ENCODE measurements at regions not wholly inside any gene's neighbourhood (a gene's known extent, or its start where the extent isn't known, plus 50 kb on each side); places are given as distances from the start of the nearest gene placed in this dataset.

GRCh38 chr3:106413683-106414082 lies 544.9 kb upstream of the CBLB start:
- no peak for TF ChIP-seq EZH2 (IDR thresholded peaks at IDR 0.05; ENCODE audit: borderline replicate concordance)
- no peak for TF ChIP-seq EZH2phosphoT487 (IDR thresholded peaks at IDR 0.05; ENCODE audit: low read depth, severe bottlenecking, unreplicated experiment)
- TF ChIP-seq CTCF (IDR thresholded peaks at IDR 0.05; ENCODE audit: poor library complexity), result no peak
- H3K27me3 ChIP-seq, result no peaks in the 10 kb centered on the region
- no peaks in the 10 kb centered on the region for H3K9me2 ChIP-seq (replicated peaks; ENCODE audit: insufficient read depth)
- H3K4me1 ChIP-seq (ENCODE audit: insufficient read depth), result no peaks in the 10 kb centered on the region
- no peak for DNase-seq (ENCODE audit: low spot score)
- no peaks in the 10 kb centered on the region for H3K36me3 ChIP-seq (replicated peaks; ENCODE audit: insufficient read depth, low read depth)
- H3K4me2 ChIP-seq, result no peak overlapping the region
- H3K9me3 ChIP-seq (ENCODE audit: low read depth), result no peaks in the 10 kb centered on the region
- 65% methylated on average over 2 of the region's 2 CpGs for WGBS (ENCODE audit: low lambda C conversion rate, missing lambda C conversion rate)
- no peak overlapping the region for H3K4me3 ChIP-seq
- H2AFZ ChIP-seq, result no peak overlapping the region
- H3K27ac ChIP-seq, result no peak overlapping the region
- no peaks in the 10 kb centered on the region for H3K79me2 ChIP-seq
- H4K20me1 ChIP-seq (ENCODE audit: insufficient read depth, poor library complexity, severe bottlenecking), result no peaks in the 10 kb centered on the region

GRCh38 chr3:106420628-106421027 lies 551.8 kb upstream of the CBLB start:
- Histone ChIP-seq H2AFZ (no peak overlapping the region), H3K27me3 (no peaks in the 10 kb centered on the region), H3K9me3 (ENCODE audit: low read depth) (no peaks in the 10 kb centered on the region), H3K4me3 (no peak overlapping the region), H3K4me2 (no peak overlapping the region), H3K4me1 (ENCODE audit: insufficient read depth) (no peaks in the 10 kb centered on the region), H3K27ac (no peak overlapping the region), H3K36me3 (replicated peaks; ENCODE audit: insufficient read depth, low read depth) (no peaks in the 10 kb centered on the region), H3K79me2 (no peaks in the 10 kb centered on the region), H4K20me1 (ENCODE audit: insufficient read depth, poor library complexity, severe bottlenecking) (no peaks in the 10 kb centered on the region), H3K9me2 (replicated peaks; ENCODE audit: insufficient read depth) (no peaks in the 10 kb centered on the region)
- TF ChIP-seq EZH2 (IDR thresholded peaks at IDR 0.05; ENCODE audit: borderline replicate concordance) (no peak), EZH2phosphoT487 (IDR thresholded peaks at IDR 0.05; ENCODE audit: low read depth, severe bottlenecking, unreplicated experiment) (no peak), CTCF (IDR thresholded peaks at IDR 0.05; ENCODE audit: poor library complexity) (no peak)
- 72% methylated on average over 2 of the region's 2 CpGs for WGBS (ENCODE audit: low lambda C conversion rate, missing lambda C conversion rate)
- no peak for DNase-seq (ENCODE audit: low spot score)

DNA sequence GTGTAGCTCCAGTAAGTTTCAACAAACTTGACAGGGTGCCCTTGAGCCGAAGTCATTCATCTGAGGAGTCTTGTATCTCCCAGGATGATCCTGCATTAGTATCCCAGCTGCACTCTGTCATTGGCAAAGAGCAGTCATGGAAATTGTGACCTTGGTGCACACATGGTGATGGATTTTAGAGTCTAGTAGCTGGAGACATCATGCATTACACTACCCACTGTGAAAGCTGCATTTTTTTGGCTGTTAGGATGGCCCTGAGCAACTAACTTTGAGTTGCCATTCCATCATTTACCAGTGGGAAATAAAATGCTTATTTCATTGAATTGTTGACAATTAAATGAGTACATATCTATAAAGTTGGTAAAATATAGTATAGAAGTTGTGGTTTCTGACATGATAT lies 552.6 kb upstream of the CBLB start:
- H3K27ac ChIP-seq, result no peak overlapping the region
- H3K4me2 ChIP-seq, result no peak overlapping the region
- no peaks in the 10 kb centered on the region for H3K9me2 ChIP-seq (replicated peaks; ENCODE audit: insufficient read depth)
- no peaks in the 10 kb centered on the region for H4K20me1 ChIP-seq (ENCODE audit: insufficient read depth, poor library complexity, severe bottlenecking)
- H3K27me3 ChIP-seq, result no peaks in the 10 kb centered on the region
- DNase-seq (ENCODE audit: low spot score), result no peak
- no peaks in the 10 kb centered on the region for H3K9me3 ChIP-seq (ENCODE audit: low read depth)
- H3K79me2 ChIP-seq, result no peaks in the 10 kb centered on the region
- H3K4me1 ChIP-seq (ENCODE audit: insufficient read depth), result no peaks in the 10 kb centered on the region
- H3K36me3 ChIP-seq (replicated peaks; ENCODE audit: insufficient read depth, low read depth), result no peaks in the 10 kb centered on the region
- H2AFZ ChIP-seq, result no peak overlapping the region
- no peak overlapping the region for H3K4me3 ChIP-seq
- 89% methylated on average over 1 of the region's 1 CpG for WGBS (ENCODE audit: low lambda C conversion rate, missing lambda C conversion rate)
- no peak for TF ChIP-seq CTCF (IDR thresholded peaks at IDR 0.05; ENCODE audit: poor library complexity)
- no peak for TF ChIP-seq EZH2 (IDR thresholded peaks at IDR 0.05; ENCODE audit: borderline replicate concordance)
- TF ChIP-seq EZH2phosphoT487 (IDR thresholded peaks at IDR 0.05; ENCODE audit: low read depth, severe bottlenecking, unreplicated experiment), result no peak

DNA sequence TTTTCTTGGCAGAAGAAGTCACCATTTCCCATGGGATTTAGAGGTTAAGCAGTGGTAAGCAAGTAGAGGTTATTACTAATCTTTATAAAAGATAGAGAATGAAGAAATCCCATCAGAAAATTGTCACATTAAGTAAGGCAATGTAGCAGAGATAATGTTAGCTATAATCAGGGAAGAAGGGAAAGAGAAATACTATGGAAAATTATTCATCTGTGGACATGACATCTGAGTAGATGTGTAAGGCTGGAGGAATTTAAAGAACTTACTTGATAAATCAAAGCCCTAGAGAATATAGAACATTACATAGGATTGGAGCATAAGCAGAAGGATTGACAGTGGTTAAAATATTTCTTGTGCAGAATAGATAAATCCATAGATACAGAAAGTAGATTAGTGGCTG lies 553.1 kb upstream of the CBLB start:
- Histone ChIP-seq H3K4me1 (ENCODE audit: insufficient read depth) (no peaks in the 10 kb centered on the region), H3K36me3 (replicated peaks; ENCODE audit: insufficient read depth, low read depth) (no peaks in the 10 kb centered on the region), H3K4me3 (no peak overlapping the region), H4K20me1 (ENCODE audit: insufficient read depth, poor library complexity, severe bottlenecking) (no peaks in the 10 kb centered on the region), H3K4me2 (no peak overlapping the region), H3K9me3 (ENCODE audit: low read depth) (no peaks in the 10 kb centered on the region), H2AFZ (no peak overlapping the region), H3K9me2 (replicated peaks; ENCODE audit: insufficient read depth) (no peaks in the 10 kb centered on the region), H3K27me3 (no peaks in the 10 kb centered on the region), H3K79me2 (no peaks in the 10 kb centered on the region), H3K27ac (no peak overlapping the region)
- DNase-seq (ENCODE audit: low spot score), result no peak
- no peak for TF ChIP-seq EZH2phosphoT487 (IDR thresholded peaks at IDR 0.05; ENCODE audit: low read depth, severe bottlenecking, unreplicated experiment)
- TF ChIP-seq CTCF (IDR thresholded peaks at IDR 0.05; ENCODE audit: poor library complexity), result no peak
- no peak for TF ChIP-seq EZH2 (IDR thresholded peaks at IDR 0.05; ENCODE audit: borderline replicate concordance)
